Breast epithelium (tissue), 4 donors: ENCODE measurements at regions not wholly inside any gene's neighbourhood (a gene's known extent, or its start where the extent isn't known, plus 50 kb on each side); places are given as distances from the start of the nearest gene placed in this dataset.

Experiments
- DNase-seq, 2 donors: peaks; one replicate each; pipeline ENCODE4 v3.0.0-alpha.2; 2019; ENCODE audit warnings: low spot score in 2 of 2
- H3K27ac ChIP-seq, 2 donors: fragments of 200-600 bp; sonication (generic) in 1 of 2; one replicate each; pipeline ENCODE4 v1.5.1; 2016 to 2019; ENCODE audit warnings: mild to moderate bottlenecking in 1 of 2
- H3K27me3 ChIP-seq, 2 donors: fragments of 200-600 bp; sonication (generic) in 1 of 2; one replicate each; pipeline versions ENCODE4 v1.5.1 to v1.6.0; 2017 to 2019; ENCODE audit warnings: control low read depth in 1 of 2, mild to moderate bottlenecking in 1 of 2
- H3K36me3 ChIP-seq: fragments of 200-600 bp; one replicate; pipeline ENCODE4 v1.5.1; 2019
- H3K4me1 ChIP-seq, 2 donors: fragments of 200-600 bp; sonication (generic); one replicate each; pipeline ENCODE4 v1.5.1; 2016 to 2019; ENCODE audit warnings: control low read depth in 1 of 2
- H3K4me3 ChIP-seq, 3 donors: fragments of 200-600 bp; sonication (generic); 1 replicate in 2 of 3; 2 replicates in 1 of 3; pipeline ENCODE4 v1.5.1; 2016 to 2019; ENCODE audit warnings: mild to moderate bottlenecking in 3 of 3, moderate library complexity in 2 of 3
- H3K9me3 ChIP-seq, 2 donors: fragments of 200-600 bp; sonication (generic) in 1 of 2; one replicate each; pipeline ENCODE4 v1.5.1; 2016 to 2019; ENCODE audit warnings: control low read depth in 1 of 2
- CTCF ChIP-seq, 3 donors: fragments of 450-650 bp; IDR thresholded peaks; one replicate each; pipeline ENCODE4 v1.5.1; 2016 to 2017; ENCODE audit warnings: antibody characterized with exemption in 3 of 3, mild to moderate bottlenecking in 3 of 3, moderate library complexity in 3 of 3
- POLR2A ChIP-seq: fragments of 450-650 bp; IDR thresholded peaks from one replicate; pipeline ENCODE4 v1.6.1; 2016; ENCODE audit warnings: antibody characterized with exemption, mild to moderate bottlenecking, moderate library complexity
- POLR2AphosphoS5 ChIP-seq, 3 donors: sonication (generic); formaldehyde crosslinking; IDR thresholded peaks; one replicate each; pipeline ENCODE4 v1.6.1; 2017; ENCODE audit warnings: antibody characterized with exemption in 3 of 3
- intact Hi-C: fragments of 100-400 bp; cut with DNase I; formaldehyde crosslinking; loops from one replicate; pipeline ENCODE4 v1.15.1; 2023; ENCODE audit warnings: low total_unique reads

- intact Hi-C loops = no loop called here
- no peaks in the 10 kb centered on the region for H3K27me3 ChIP-seq
- no peaks in the 10 kb centered on the region for H3K4me1 ChIP-seq
- DNase-seq = no peak
- H3K9me3 ChIP-seq = no peaks in the 10 kb centered on the region
- TF ChIP-seq POLR2AphosphoS5 (IDR thresholded peaks at IDR 0.05) = no peak
- no peak for TF ChIP-seq CTCF (IDR thresholded peaks at IDR 0.05)
- no peak for TF ChIP-seq POLR2A
- H3K36me3 ChIP-seq = no peaks in the 10 kb centered on the region
- no peak overlapping the region for H3K4me3 ChIP-seq
- H3K27ac ChIP-seq = no peak overlapping the region
These were observed 70.1 kb upstream of the CRY1 start for GRCh38 chr12:107163413-107163812.

- Histone ChIP-seq H3K4me1 (no peaks in the 10 kb centered on the region), H3K36me3 (no peaks in the 10 kb centered on the region), H3K27ac (no peak overlapping the region), H3K9me3 (no peaks in the 10 kb centered on the region), H3K27me3 (no peaks in the 10 kb centered on the region), H3K4me3 (no peak overlapping the region)
- intact Hi-C loops = no loop called here
- DNase-seq = no peak
- TF ChIP-seq POLR2A (no peak), CTCF (IDR thresholded peaks at IDR 0.05) (no peak), POLR2AphosphoS5 (IDR thresholded peaks at IDR 0.05) (no peak)
These were observed 71.0 kb upstream of the CRY1 start for GRCh38 chr12:107164392-107164791.

GRCh38 chr12:107165581-107165980 is 72.2 kb upstream of the CRY1 start:
- Histone ChIP-seq H3K4me3 (no peak overlapping the region), H3K9me3 (no peaks in the 10 kb centered on the region), H3K36me3 (no peaks in the 10 kb centered on the region), H3K27ac (no peak overlapping the region), H3K4me1 (no peaks in the 10 kb centered on the region), H3K27me3 (no peaks in the 10 kb centered on the region)
- no peak for DNase-seq
- intact Hi-C loops = no loop called here
- TF ChIP-seq POLR2AphosphoS5 (IDR thresholded peaks at IDR 0.05) (no peak), CTCF (IDR thresholded peaks at IDR 0.05) (no peak), POLR2A (no peak)

- Histone ChIP-seq H3K27ac (no peak overlapping the region), H3K36me3 (no peaks in the 10 kb centered on the region), H3K9me3 (no peaks in the 10 kb centered on the region), H3K27me3 (no peaks in the 10 kb centered on the region), H3K4me3 (no peak overlapping the region), H3K4me1 (no peaks in the 10 kb centered on the region)
- intact Hi-C loops = no loop called here
- TF ChIP-seq POLR2A (no peak), POLR2AphosphoS5 (IDR thresholded peaks at IDR 0.05) (no peak), CTCF (IDR thresholded peaks at IDR 0.05) (no peak)
- no peak for DNase-seq
These were observed 74.4 kb upstream of the CRY1 start for GRCh38 chr12:107167756-107168155.

GRCh38 chr12:107169200-107169599 is 75.9 kb upstream of the CRY1 start:
- Histone ChIP-seq H3K36me3 (no peaks in the 10 kb centered on the region), H3K4me3 (no peak overlapping the region), H3K9me3 (no peaks in the 10 kb centered on the region), H3K27ac (no peak overlapping the region), H3K4me1 (no peaks in the 10 kb centered on the region), H3K27me3 (no peaks in the 10 kb centered on the region)
- TF ChIP-seq CTCF (IDR thresholded peaks at IDR 0.05) (no peak), POLR2A (no peak), POLR2AphosphoS5 (IDR thresholded peaks at IDR 0.05) (no peak)
- intact Hi-C loops = no loop called here
- peak in 1 of 2 donors; percentile 19 for DNase-seq
